ENCODE measurements at regions not wholly inside any gene's neighbourhood (a gene's known extent, or its start where the extent isn't known, plus 50 kb on each side); places are given as distances from the start of the nearest gene placed in this dataset.

DNA sequence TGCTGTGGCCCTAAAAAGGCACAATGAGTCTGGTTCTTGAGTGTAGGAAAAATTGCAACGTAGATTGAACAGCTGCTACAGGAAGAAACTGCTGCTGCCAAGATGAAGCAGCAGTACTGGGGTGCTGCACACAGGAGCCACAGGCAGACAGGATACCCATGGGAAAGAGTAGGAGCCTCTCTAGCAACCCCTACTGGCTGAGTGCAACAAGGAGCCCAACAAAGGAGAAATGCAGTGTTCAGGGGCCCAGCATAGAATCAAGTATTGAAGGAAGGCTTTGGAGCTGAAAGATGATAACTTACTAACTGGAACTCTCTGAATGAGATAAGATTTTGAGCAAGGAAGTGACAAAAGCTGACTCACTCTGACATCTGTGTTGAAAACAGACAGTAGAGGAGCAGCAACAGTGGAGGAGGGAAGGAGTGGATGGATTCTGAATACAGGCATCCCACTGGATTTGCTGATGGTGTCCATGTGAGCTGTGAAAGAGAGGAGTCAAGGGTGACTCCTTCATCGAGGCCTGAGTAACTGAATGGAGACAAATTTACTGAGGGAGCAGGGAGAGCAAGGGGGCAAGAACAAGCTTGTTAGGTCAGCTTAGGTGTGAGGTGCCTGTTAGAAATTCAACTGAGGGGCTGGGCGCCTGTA, 534.7 kb upstream of the JARID2 start:
- H3K4me3 ChIP-seq (ENCODE audit: control insufficient read depth, low read depth, low read length), result no peak overlapping the region
- TF ChIP-seq, protein P1, sequence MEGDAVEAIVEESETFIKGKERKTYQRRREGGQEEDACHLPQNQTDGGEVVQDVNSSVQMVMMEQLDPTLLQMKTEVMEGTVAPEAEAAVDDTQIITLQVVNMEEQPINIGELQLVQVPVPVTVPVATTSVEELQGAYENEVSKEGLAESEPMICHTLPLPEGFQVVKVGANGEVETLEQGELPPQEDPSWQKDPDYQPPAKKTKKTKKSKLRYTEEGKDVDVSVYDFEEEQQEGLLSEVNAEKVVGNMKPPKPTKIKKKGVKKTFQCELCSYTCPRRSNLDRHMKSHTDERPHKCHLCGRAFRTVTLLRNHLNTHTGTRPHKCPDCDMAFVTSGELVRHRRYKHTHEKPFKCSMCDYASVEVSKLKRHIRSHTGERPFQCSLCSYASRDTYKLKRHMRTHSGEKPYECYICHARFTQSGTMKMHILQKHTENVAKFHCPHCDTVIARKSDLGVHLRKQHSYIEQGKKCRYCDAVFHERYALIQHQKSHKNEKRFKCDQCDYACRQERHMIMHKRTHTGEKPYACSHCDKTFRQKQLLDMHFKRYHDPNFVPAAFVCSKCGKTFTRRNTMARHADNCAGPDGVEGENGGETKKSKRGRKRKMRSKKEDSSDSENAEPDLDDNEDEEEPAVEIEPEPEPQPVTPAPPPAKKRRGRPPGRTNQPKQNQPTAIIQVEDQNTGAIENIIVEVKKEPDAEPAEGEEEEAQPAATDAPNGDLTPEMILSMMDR (conservative IDR thresholded peaks at IDR 0.05; ENCODE audit: control insufficient read depth, insufficient read depth, low read depth, low read length), result peak; percentile 93
- DNase-seq (ENCODE audit: low read depth), result peak; percentile 96

DNA sequence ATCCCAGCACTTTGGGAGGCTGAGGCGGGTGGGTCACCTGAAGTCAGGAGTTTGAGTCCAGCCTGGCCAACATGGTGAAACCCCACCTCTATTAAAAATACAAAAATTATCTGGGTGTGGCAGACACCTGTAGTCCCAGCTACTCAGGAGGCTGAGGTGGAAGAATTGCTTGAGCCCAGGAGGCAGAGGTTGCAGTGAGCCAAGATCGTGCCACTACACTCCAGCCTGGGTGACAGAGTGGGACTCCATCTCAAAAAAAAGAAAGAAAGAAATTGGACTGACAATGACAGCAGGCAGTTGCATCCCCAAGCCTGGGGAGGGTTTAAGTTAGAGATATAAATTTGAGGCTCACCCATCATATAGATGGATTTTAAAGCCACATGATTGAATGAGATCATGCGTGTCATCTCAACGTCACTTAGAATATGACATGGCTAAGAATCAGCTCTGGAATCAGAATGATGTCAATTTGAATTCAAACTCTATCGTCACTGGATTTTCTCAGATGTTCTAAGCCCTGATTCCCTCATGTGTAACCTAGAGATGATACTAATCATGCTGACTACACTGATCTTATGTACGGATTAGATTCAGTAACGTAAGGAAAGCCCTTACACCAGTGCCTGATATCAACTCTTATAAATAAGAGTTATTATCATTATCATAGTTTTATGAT, 534.0 kb upstream of the JARID2 start:
- H3K4me3 ChIP-seq (ENCODE audit: control insufficient read depth, low read depth, low read length), result no peak overlapping the region
- TF ChIP-seq, protein P1 (conservative IDR thresholded peaks at IDR 0.05; ENCODE audit: control insufficient read depth, insufficient read depth, low read depth, low read length), result no peak
- DNase-seq (ENCODE audit: low read depth), result no peak

DNA sequence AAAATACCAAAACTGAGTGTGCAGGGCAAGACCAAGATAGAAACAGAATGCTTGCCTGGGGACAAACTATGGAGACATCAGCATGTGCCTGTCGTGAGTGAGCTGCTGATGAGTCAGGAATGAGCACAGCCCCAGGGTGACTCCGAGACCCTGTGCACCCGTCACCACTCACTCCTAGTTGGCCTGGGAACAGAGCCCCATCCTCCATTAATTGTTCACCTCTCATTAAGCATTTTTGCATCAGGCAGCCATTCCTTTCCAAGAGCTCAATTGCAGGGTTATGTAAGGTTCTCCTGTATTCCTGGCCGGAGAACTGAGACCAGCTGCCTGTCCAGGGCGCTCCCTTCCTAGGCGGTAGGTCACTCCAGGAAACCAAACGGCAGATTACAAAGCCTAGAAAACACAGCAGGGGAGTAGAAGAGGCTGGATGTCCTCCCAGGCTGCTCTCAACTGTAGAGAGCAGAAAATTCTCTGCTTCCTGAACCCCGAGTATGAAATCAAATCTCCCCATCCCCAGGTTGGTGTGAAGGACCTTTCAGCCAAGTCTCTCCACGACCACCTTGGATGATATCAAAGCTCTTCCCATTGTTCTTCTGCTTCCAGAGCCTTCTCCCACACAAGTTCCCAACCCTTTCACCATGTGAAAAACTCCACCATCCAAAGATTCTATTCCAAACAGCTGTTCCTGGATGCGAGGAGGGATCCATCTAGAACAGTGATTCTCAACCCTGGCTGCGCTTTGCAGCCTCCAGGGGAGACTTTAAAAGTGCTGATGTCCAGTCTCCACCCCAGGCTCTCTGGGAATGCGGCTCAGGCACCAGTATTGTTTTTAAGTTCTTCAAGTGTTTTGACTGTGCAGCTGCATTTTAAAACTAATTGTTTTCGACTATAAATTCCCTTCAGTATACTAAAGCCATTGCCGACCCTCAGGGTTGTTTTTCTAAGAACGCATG, 532.6 kb upstream of the JARID2 start:
- TF ChIP-seq, protein P1 (conservative IDR thresholded peaks at IDR 0.05; ENCODE audit: control insufficient read depth, insufficient read depth, low read depth, low read length), result no peak
- DNase-seq (ENCODE audit: low read depth), result peak; percentile 97

DNA sequence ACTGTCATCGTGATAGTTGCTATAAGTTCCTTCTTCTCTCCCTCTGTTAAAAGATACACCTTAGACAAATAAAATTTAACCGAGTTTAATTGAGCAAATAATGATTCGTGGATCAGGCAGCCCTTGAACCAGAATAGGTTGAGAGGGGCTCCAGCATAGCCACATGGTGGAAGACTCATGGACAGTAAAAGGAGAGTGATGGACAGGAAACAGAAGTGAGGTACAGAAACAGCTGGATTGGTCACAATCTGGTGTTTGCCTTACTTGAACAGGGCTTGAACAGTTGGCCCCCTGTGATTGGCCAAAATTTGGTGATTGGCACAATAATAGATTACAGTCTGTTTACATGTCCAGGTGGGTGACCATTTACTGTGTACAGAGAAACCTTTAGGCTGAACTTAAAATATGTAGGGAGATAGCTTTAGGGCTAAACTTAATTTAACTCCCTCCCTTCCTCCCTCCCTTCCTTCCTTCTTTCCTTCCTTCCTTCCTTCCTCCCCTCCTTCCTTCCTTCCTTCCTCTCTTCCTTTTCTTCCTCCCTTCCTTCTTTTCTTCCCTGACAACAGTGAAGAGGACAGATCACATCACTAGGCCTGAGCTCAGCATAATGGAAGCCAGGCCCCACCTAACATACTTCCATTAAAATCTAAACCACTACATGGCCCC, 531.8 kb upstream of the JARID2 start:
- TF ChIP-seq, protein P1 (conservative IDR thresholded peaks at IDR 0.05; ENCODE audit: control insufficient read depth, insufficient read depth, low read depth, low read length), result no peak
- H3K4me3 ChIP-seq (ENCODE audit: control insufficient read depth, low read depth, low read length), result no peak overlapping the region
- DNase-seq (ENCODE audit: low read depth), result no peak

More for the DNA sequence above, 532.6 kb upstream of the JARID2 start:
- no peak overlapping the region for H3K4me3 ChIP-seq (ENCODE audit: control insufficient read depth, low read depth, low read length)

DNA sequence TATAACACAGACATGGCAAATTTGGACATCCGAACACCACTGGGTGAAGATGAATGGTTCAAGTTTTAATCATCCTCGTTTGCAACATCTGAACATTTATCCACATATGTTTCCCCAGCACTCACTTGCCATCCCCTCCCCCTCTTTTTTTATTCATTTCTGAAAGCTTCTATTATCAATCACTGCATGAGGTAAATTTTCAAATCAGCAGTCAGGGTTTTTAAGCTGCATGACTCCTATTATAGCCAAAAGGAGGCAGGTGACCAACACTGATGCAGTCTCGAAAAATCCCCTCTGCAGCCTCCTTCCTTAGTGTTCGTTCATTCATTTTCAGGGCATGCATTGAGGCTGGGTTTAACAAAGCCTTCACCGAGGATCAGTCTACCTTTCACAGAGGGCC, 530.8 kb upstream of the JARID2 start:
- no peak for DNase-seq (ENCODE audit: low read depth)
- TF ChIP-seq, protein P1 (conservative IDR thresholded peaks at IDR 0.05; ENCODE audit: control insufficient read depth, insufficient read depth, low read depth, low read length), result no peak
- no peak overlapping the region for H3K4me3 ChIP-seq (ENCODE audit: control insufficient read depth, low read depth, low read length)

DNA sequence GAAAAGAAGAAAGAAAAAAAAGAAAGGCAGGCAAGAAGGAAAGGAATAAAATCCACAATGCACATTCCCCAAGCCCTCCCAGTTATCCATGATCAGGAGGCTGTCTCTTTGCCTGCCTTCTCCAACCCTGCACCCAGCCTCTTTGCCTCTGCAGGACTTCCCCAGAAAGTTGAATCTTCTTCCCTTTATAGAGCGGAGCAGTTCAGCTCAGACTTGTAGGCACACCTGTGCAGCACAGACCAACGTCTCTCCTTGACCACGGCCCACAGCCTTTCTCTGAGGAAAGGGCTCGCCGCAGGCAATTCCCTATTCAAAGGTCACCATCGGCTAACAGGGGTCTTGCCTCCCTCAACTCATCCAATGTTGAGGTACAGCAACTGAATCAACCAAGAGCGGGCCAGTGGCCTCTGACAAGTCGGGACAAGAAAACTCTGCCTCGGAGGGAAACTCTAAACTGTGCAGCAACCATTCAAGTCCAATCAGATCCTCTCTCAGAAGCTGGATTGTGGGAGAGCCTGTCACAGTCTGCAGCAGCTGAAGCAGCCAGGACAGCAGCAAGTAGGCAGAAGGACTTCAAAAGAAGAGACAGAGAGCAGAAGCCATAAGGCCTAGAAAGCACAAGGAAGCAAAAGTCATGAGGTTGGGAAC, 529.2 kb upstream of the JARID2 start:
- no peak overlapping the region for H3K4me3 ChIP-seq (ENCODE audit: control insufficient read depth, low read depth, low read length)
- TF ChIP-seq, protein P1 (conservative IDR thresholded peaks at IDR 0.05; ENCODE audit: control insufficient read depth, insufficient read depth, low read depth, low read length), result no peak
- no peak for DNase-seq (ENCODE audit: low read depth)

All from fibroblast of mammary gland (primary cell).